ENCODE measurements at regions not wholly inside any gene's neighbourhood (a gene's known extent, or its start where the extent isn't known, plus 50 kb on each side); places are given as distances from the start of the nearest gene placed in this dataset.

DNA sequence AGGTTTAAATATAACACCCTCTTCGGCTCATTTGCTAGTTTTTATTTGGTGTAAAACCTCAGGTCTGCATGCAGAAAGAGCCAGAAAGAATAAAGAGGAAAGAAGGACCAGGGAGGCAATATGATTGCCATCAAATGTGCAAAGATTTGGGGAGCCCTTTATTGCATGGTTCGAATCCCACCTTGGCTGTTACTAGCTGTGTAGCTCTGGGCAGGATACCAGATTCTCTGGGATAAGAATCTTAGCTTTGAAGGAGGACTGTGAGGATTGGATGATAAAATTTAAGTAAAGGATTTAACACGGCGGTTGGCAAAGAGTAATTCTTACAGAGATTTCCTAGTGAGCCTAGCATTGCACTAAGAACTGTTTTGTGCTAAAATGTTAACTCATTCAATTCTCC is 510.2 kb upstream of the LCORL start:
- H3K4me1 ChIP-seq (ENCODE audit: control insufficient read depth, extremely low read depth, insufficient read depth, low read length) = peaks cover 27% of the 10 kb centered on the region
- CTCF ChIA-PET = no interaction called here

More for the DNA sequence above, 510.2 kb upstream of the LCORL start:
- Histone ChIP-seq H4K20me1 (replicated peaks; ENCODE audit: control insufficient read depth, extremely low read depth, insufficient read depth, low read length) (no peaks in the 10 kb centered on the region), H3K4me3 (replicated peaks in 1 of 3; ENCODE audit: insufficient read depth in 1 of 3, low read depth in 1 of 3, low read length in 3 of 3) (no peak overlapping the region), H3K9me3 (replicated peaks; ENCODE audit: control insufficient read depth, insufficient read depth, low read length) (no peaks in the 10 kb centered on the region), H3K27me3 (ENCODE audit: control insufficient read depth in 2 of 2, insufficient read depth in 2 of 2, low read length in 2 of 2) (no peaks in the 10 kb centered on the region), H3K36me3 (ENCODE audit: control insufficient read depth in 2 of 2, extremely low read depth in 1 of 2, insufficient read depth in 2 of 2, low read length in 2 of 2) (no peaks in the 10 kb centered on the region), H3K27ac (ENCODE audit: insufficient read depth, low read depth, low read length) (no peak overlapping the region), H3K4me2 (ENCODE audit: insufficient read depth, low read length) (no peak overlapping the region), H3K9me1 (replicated peaks; ENCODE audit: control insufficient read depth, extremely low read depth, insufficient read depth, low read length) (no peaks in the 10 kb centered on the region), H3K9ac (replicated peaks; ENCODE audit: extremely low read depth, insufficient read depth, low read length) (no peak overlapping the region), H3K79me2 (ENCODE audit: control insufficient read depth, insufficient read depth, low read length) (no peaks in the 10 kb centered on the region), H2AFZ (ENCODE audit: low read depth, low read length) (no peak overlapping the region)
- POLR2A ChIA-PET = no interaction called here
- no peak for DNase-seq (ENCODE audit: low read depth, low spot score)
- FAIRE-seq = no peak
- dilution Hi-C loops (cut with MboI; ENCODE audit: extremely low pct_ligation_motif_present, low sequenced_read_pairs) = no loop called here
- TF ChIP-seq MYC (IDR thresholded peaks at IDR 0.05; ENCODE audit: low read depth, low read length) (no peak), POLR2AphosphoS5 (IDR thresholded peaks at IDR 0.05; ENCODE audit: insufficient read depth, low read depth, low read length) (no peak), JUN (IDR thresholded peaks at IDR 0.05; ENCODE audit: borderline replicate concordance, insufficient read depth, insufficient read length, low read depth) (no peak), FOS (IDR thresholded peaks at IDR 0.05; ENCODE audit: borderline replicate concordance, insufficient read depth, low read length) (no peak), GATA2 (IDR thresholded peaks at IDR 0.05; ENCODE audit: insufficient read depth, insufficient read length, low read depth, low read length) (no peak), EZH2 (IDR thresholded peaks at IDR 0.05; ENCODE audit: borderline replicate concordance, low read depth, low read length, severe bottlenecking) (no peak), POLR2A (IDR thresholded peaks at IDR 0.05; ENCODE audit: low read depth, low read length) (no peak)
- TF ChIP-seq, protein P1, sequence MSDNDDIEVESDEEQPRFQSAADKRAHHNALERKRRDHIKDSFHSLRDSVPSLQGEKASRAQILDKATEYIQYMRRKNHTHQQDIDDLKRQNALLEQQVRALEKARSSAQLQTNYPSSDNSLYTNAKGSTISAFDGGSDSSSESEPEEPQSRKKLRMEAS (IDR thresholded peaks at IDR 0.05; ENCODE audit: insufficient read depth, insufficient read length) = no peak
- TF ChIP-seq, protein P2, sequence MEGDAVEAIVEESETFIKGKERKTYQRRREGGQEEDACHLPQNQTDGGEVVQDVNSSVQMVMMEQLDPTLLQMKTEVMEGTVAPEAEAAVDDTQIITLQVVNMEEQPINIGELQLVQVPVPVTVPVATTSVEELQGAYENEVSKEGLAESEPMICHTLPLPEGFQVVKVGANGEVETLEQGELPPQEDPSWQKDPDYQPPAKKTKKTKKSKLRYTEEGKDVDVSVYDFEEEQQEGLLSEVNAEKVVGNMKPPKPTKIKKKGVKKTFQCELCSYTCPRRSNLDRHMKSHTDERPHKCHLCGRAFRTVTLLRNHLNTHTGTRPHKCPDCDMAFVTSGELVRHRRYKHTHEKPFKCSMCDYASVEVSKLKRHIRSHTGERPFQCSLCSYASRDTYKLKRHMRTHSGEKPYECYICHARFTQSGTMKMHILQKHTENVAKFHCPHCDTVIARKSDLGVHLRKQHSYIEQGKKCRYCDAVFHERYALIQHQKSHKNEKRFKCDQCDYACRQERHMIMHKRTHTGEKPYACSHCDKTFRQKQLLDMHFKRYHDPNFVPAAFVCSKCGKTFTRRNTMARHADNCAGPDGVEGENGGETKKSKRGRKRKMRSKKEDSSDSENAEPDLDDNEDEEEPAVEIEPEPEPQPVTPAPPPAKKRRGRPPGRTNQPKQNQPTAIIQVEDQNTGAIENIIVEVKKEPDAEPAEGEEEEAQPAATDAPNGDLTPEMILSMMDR (IDR thresholded peaks at IDR 0.05; ENCODE audit: extremely low read depth in 1 of 2, insufficient read depth in 1 of 2, low read depth in 1 of 2, low read length in 2 of 2) = no peak
- intact Hi-C loops (cut with micrococcal nuclease) = loop anchor here (5.0 kb wide), 1 partner anchor 719 kb away; the partner anchor contains the start of genes DCAF16 and NCAPG
- BruUV-seq (replicated peaks) = no TSS peak

All from endothelial cell of umbilical vein (primary cell).